ENCODE measurements at regions not wholly inside any gene's neighbourhood (a gene's known extent, or its start where the extent isn't known, plus 50 kb on each side); places are given as distances from the start of the nearest gene placed in this dataset.

GRCh38 chr3:152556731-152557254, 278.1 kb upstream of the P2RY1 start:
- ATAC-seq = no peak
- no peaks in the 10 kb centered on the region for H3K4me1 Mint-ChIP-seq
- Histone ChIP-seq H3K4me2 (no peak overlapping the region), H3K36me3 (ENCODE audit: insufficient read depth) (no peaks in the 10 kb centered on the region), H3K27me3 (ENCODE audit: insufficient read depth) (no peaks in the 10 kb centered on the region), H3K27ac (ENCODE audit: low read depth) (no peak overlapping the region), H3K4me3 (no peak overlapping the region), H4K20me1 (replicated peaks; ENCODE audit: insufficient read depth) (no peaks in the 10 kb centered on the region), H3K79me2 (replicated peaks; ENCODE audit: insufficient read depth) (no peaks in the 10 kb centered on the region), H3K9me2 (ENCODE audit: insufficient read depth) (0 out of 2 replicates have a peak, but pooled peaks cover 5% of the 10 kb centered on the region), H2AFZ (peak overlapping the region; percentile 63; the same call in 1 of the 2 replicates), H3K4me1 (ENCODE audit: insufficient read depth) (no peaks in the 10 kb centered on the region), H3F3A (replicated peaks; ENCODE audit: low read depth) (no peaks in the 10 kb centered on the region)
- no peak overlapping the region for H3K4me3 Mint-ChIP-seq
- TF ChIP-seq NANOG (IDR thresholded peaks at IDR 0.05; ENCODE audit: borderline replicate concordance) (no peak), REST (IDR thresholded peaks at IDR 0.05; ENCODE audit: unreplicated experiment) (no peak), CREB1 (CRISPR knock-in tag; IDR thresholded peaks at IDR 0.05; ENCODE audit: low read depth) (no peak)
- DNase-seq (ENCODE audit: low spot score) = no peak
- peaks cover 3% of the 10 kb centered on the region; the same call in 2 of the 3 replicates for H3K36me3 Mint-ChIP-seq (ENCODE audit: low read depth)
- no peaks in the 10 kb centered on the region for H3K27me3 Mint-ChIP-seq (ENCODE audit: insufficient read depth, low read depth, poor library complexity)
- no peaks in the 10 kb centered on the region for H3K9me3 Mint-ChIP-seq
- H3K27ac Mint-ChIP-seq = no peak overlapping the region

- no peak overlapping the region for H3K4me3 ChIP-seq
- H4K20me1 ChIP-seq (replicated peaks; ENCODE audit: insufficient read depth) = no peaks in the 10 kb centered on the region
- no peak for ATAC-seq
- H3K4me2 ChIP-seq = no peak overlapping the region
- H2AFZ ChIP-seq = no peak overlapping the region
- H3K4me1 ChIP-seq (ENCODE audit: insufficient read depth) = no peaks in the 10 kb centered on the region
- H3K27me3 ChIP-seq (ENCODE audit: insufficient read depth) = no peaks in the 10 kb centered on the region
- no peak overlapping the region for H3K27ac Mint-ChIP-seq
- H3K4me3 Mint-ChIP-seq = no peak overlapping the region
- no peak for DNase-seq (ENCODE audit: low spot score)
- peaks cover 3% of the 10 kb centered on the region; the same call in 2 of the 3 replicates for H3K36me3 Mint-ChIP-seq (ENCODE audit: low read depth)
- no peaks in the 10 kb centered on the region for H3K36me3 ChIP-seq (ENCODE audit: insufficient read depth)
- H3K27ac ChIP-seq (ENCODE audit: low read depth) = no peak overlapping the region
- H3K9me2 ChIP-seq (ENCODE audit: insufficient read depth) = 0 out of 2 replicates have a peak, but pooled peaks cover 5% of the 10 kb centered on the region
- H3K79me2 ChIP-seq (replicated peaks; ENCODE audit: insufficient read depth) = no peaks in the 10 kb centered on the region
- H3K27me3 Mint-ChIP-seq (ENCODE audit: insufficient read depth, low read depth, poor library complexity) = no peaks in the 10 kb centered on the region
- H3K4me1 Mint-ChIP-seq = no peaks in the 10 kb centered on the region
- no peaks in the 10 kb centered on the region for H3K9me3 Mint-ChIP-seq
- H3F3A ChIP-seq (replicated peaks; ENCODE audit: low read depth) = no peaks in the 10 kb centered on the region
- TF ChIP-seq POLR2AphosphoS5 (IDR thresholded peaks at IDR 0.05; ENCODE audit: low read depth) = no peak
- TF ChIP-seq ZNF114 (CRISPR knock-in tag; IDR thresholded peaks at IDR 0.05) = no peak
- TF ChIP-seq ZNF462 (CRISPR knock-in tag; IDR thresholded peaks at IDR 0.05) = no peak
- no peak for TF ChIP-seq ETS1 (IDR thresholded peaks at IDR 0.05)
Observed at GRCh38 chr3:152557302-152557999, 277.5 kb upstream of the P2RY1 start.
